GM23338 (cell line): ENCODE measurements at regions not wholly inside any gene's neighbourhood (a gene's known extent, or its start where the extent isn't known, plus 50 kb on each side); places are given as distances from the start of the nearest gene placed in this dataset.

Experiments used
- CREB1 ChIP-seq: fragments of 250-450 bp; sonication (Bioruptor Pico); IDR thresholded peaks from 2 replicates; pipeline ENCODE4 v1.5.0; 2020; ENCODE audit warnings: low read depth, mild to moderate bottlenecking, moderate library complexity
- EZH2 ChIP-seq: fragments of 200-600 bp; sonication (generic); IDR thresholded peaks from one replicate; pipeline ENCODE4 v1.8.0; 2017; ENCODE audit warnings: antibody characterized with exemption, mild to moderate bottlenecking, low read depth; ENCODE audit not compliant: unreplicated experiment
- EZH2phosphoT487 ChIP-seq: fragments of 200-600 bp; sonication (generic); IDR thresholded peaks from one replicate; pipeline ENCODE4 v1.8.1; 2018; ENCODE audit warnings: antibody characterized with exemption; ENCODE audit not compliant: unreplicated experiment
- JUNB ChIP-seq: IDR thresholded peaks from one replicate; pipeline ENCODE4 v1.6.1; 2016; ENCODE audit warnings: antibody characterized with exemption; ENCODE audit not compliant: unreplicated experiment
- NANOG ChIP-seq: IDR thresholded peaks from 2 replicates; pipeline ENCODE4 v1.6.1; 2016; ENCODE audit warnings: antibody characterized with exemption, borderline replicate concordance
- POLR2AphosphoS5 ChIP-seq: IDR thresholded peaks from 2 replicates; pipeline ENCODE4 v1.6.1; 2016; ENCODE audit warnings: antibody characterized with exemption, low read depth
- STAT1 ChIP-seq: IDR thresholded peaks from one replicate; pipeline ENCODE4 v1.6.1; 2016; ENCODE audit warnings: antibody characterized with exemption; ENCODE audit not compliant: unreplicated experiment
- ZNF114 ChIP-seq: fragments of 250-450 bp; sonication (Bioruptor Pico); IDR thresholded peaks from 2 replicates; pipeline ENCODE4 v1.5.0; 2020; ENCODE audit warnings: mild to moderate bottlenecking, moderate library complexity
- ZNF331 ChIP-seq: fragments of 250-450 bp; sonication (Bioruptor Pico); IDR thresholded peaks from 2 replicates; pipeline ENCODE4 v1.5.0; 2020; ENCODE audit warnings: low read depth, mild to moderate bottlenecking, moderate library complexity
- TF ChIP-seq, protein P1 (sequence below), 2 experiments: fragments of 200-600 bp in 1 of 2; sonication (generic) in 1 of 2; conservative IDR thresholded peaks; 2 replicates each; pipeline versions ENCODE4 v1.5.1 to v1.6.1; 2016 to 2017; ENCODE audit warnings: antibody characterized with exemption in 2 of 2, low read depth in 2 of 2, mild to moderate bottlenecking in 2 of 2, moderate library complexity in 1 of 2
- TF ChIP-seq, protein P2 (sequence below): IDR thresholded peaks from one replicate; pipeline ENCODE4 v1.6.1; 2018; ENCODE audit warnings: antibody characterized with exemption; ENCODE audit not compliant: unreplicated experiment
- TF ChIP-seq, protein P3 (sequence below): IDR thresholded peaks from 2 replicates; pipeline ENCODE4 v1.6.1; 2016; ENCODE audit warnings: antibody characterized with exemption

DNA sequence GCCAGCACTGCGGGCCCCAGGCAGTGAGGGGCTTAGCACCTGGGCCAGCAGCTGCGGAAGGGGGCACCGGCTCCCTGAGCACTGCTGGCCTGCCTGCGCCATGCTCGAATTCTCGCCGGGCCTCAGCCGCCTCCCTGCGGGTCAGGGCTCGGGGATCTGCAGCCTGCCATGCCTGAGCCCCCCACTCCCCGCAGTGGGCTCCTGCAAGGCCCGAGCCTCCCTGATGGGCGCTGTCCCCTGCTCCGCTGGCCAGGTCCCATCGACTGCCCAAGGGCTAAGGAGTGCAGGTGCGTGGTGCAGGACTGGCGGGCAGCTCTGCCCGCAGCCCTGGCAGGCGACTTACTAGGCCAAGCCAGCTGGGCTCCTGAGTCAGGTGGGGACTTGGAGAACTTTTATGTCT lies 133.3 kb upstream of the LMNTD1 start:
- no peak for TF ChIP-seq EZH2phosphoT487
- TF ChIP-seq, protein P1, sequence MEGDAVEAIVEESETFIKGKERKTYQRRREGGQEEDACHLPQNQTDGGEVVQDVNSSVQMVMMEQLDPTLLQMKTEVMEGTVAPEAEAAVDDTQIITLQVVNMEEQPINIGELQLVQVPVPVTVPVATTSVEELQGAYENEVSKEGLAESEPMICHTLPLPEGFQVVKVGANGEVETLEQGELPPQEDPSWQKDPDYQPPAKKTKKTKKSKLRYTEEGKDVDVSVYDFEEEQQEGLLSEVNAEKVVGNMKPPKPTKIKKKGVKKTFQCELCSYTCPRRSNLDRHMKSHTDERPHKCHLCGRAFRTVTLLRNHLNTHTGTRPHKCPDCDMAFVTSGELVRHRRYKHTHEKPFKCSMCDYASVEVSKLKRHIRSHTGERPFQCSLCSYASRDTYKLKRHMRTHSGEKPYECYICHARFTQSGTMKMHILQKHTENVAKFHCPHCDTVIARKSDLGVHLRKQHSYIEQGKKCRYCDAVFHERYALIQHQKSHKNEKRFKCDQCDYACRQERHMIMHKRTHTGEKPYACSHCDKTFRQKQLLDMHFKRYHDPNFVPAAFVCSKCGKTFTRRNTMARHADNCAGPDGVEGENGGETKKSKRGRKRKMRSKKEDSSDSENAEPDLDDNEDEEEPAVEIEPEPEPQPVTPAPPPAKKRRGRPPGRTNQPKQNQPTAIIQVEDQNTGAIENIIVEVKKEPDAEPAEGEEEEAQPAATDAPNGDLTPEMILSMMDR (conservative IDR thresholded peaks at IDR 0.05; ENCODE audit: low read depth in 2 of 2), result no peak
- no peak for TF ChIP-seq EZH2
- TF ChIP-seq POLR2AphosphoS5, result no peak
- TF ChIP-seq NANOG, result no peak
- TF ChIP-seq CREB1 (CRISPR knock-in tag), result no peak
- TF ChIP-seq, protein P2, sequence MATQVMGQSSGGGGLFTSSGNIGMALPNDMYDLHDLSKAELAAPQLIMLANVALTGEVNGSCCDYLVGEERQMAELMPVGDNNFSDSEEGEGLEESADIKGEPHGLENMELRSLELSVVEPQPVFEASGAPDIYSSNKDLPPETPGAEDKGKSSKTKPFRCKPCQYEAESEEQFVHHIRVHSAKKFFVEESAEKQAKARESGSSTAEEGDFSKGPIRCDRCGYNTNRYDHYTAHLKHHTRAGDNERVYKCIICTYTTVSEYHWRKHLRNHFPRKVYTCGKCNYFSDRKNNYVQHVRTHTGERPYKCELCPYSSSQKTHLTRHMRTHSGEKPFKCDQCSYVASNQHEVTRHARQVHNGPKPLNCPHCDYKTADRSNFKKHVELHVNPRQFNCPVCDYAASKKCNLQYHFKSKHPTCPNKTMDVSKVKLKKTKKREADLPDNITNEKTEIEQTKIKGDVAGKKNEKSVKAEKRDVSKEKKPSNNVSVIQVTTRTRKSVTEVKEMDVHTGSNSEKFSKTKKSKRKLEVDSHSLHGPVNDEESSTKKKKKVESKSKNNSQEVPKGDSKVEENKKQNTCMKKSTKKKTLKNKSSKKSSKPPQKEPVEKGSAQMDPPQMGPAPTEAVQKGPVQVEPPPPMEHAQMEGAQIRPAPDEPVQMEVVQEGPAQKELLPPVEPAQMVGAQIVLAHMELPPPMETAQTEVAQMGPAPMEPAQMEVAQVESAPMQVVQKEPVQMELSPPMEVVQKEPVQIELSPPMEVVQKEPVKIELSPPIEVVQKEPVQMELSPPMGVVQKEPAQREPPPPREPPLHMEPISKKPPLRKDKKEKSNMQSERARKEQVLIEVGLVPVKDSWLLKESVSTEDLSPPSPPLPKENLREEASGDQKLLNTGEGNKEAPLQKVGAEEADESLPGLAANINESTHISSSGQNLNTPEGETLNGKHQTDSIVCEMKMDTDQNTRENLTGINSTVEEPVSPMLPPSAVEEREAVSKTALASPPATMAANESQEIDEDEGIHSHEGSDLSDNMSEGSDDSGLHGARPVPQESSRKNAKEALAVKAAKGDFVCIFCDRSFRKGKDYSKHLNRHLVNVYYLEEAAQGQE, result no peak
- TF ChIP-seq STAT1, result no peak
- TF ChIP-seq JUNB, result no peak
- TF ChIP-seq, protein P3, sequence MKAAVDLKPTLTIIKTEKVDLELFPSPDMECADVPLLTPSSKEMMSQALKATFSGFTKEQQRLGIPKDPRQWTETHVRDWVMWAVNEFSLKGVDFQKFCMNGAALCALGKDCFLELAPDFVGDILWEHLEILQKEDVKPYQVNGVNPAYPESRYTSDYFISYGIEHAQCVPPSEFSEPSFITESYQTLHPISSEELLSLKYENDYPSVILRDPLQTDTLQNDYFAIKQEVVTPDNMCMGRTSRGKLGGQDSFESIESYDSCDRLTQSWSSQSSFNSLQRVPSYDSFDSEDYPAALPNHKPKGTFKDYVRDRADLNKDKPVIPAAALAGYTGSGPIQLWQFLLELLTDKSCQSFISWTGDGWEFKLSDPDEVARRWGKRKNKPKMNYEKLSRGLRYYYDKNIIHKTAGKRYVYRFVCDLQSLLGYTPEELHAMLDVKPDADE, result no peak
- TF ChIP-seq ZNF331 (CRISPR knock-in tag), result no peak
- no peak for TF ChIP-seq ZNF114 (CRISPR knock-in tag)
